HG02885 (cell line): ENCODE measurements at regions not wholly inside any gene's neighbourhood (a gene's known extent, or its start where the extent isn't known, plus 50 kb on each side); places are given as distances from the start of the nearest gene placed in this dataset.
"Not testable (repeated sequence)": the region's sequence is repeated elsewhere in the genome, so short reads cannot be mapped to it uniquely, and the experiment has no call there.

Source experiments
- ATAC-seq: cut with Tn5 transposase; IDR thresholded peaks from one replicate; pipeline ENCODE4 v1.9.1; 2021; ENCODE audit warnings: mild to moderate bottlenecking; ENCODE audit not compliant: unreplicated experiment, poor library complexity

DNA sequence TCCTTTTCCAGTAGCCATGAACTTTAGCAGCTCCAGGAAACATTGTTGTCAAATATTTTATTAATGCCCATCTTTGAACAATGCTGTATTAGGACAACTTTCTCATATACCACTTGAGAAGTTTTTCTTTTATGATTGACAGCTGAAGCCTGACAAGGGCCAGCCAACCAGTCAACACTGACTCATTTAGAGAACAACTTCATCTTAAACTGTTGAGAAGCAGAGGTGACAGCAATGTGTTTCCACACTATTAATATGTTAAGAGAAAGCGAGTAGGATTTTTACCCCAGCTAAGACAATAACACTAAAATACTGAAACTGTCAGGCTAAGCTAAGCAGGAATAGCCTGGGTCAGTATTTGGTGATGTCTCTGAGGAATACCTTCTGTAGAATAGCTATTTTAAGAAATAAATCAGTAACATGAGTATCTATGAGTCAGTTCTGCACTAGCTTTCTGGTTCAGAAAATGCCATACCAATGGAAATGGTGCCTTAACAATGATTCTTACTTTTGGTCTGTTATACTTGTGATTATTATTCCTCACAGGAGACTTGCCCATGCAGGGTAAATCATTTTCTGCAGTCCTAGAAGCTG, 168.8 kb upstream of the POT1 start:
- peak; percentile 87 for ATAC-seq

DNA sequence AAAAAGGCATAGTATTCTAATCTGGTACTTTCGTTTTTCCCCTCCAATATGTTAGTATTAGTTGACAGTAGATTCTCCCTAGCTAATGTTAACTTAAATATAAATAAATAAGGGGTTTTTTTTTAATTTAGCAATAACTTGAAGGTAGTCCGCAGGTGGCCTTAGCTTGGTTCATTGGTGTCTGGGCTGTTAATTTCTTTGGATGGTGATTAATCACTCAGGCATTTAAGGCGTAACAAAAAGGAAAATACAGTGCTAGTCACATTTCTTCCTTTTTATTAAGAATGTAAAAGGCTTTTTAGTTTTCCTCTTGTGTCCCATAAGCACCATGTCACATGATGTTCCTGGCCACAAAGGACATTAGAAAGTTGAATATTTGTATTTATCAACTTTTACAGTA, 161.0 kb upstream of the POT1 start:
- ATAC-seq = no peak

- no peak for ATAC-seq
Measured at GRCh38 chr7:125089171-125089570, 159.5 kb upstream of the POT1 start.

DNA sequence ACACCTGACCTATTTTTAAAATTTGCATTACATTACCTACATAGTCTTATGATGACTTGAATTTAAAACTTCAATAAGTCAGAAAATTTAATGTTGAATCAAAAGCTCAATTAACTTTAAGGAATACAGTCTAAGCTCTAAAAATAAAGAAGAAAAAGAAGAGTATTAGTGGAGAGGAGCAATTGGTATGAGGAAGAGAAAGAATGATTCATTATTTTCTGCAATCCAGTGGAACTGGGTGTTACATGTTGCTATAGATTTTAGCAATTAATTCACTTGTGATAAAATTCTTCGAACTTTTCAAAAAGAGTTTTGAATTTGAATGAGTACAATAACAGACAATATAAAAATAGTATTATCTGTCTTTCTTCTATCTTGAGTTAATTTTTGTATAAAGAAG, 158.9 kb upstream of the POT1 start:
- no peak for ATAC-seq

DNA sequence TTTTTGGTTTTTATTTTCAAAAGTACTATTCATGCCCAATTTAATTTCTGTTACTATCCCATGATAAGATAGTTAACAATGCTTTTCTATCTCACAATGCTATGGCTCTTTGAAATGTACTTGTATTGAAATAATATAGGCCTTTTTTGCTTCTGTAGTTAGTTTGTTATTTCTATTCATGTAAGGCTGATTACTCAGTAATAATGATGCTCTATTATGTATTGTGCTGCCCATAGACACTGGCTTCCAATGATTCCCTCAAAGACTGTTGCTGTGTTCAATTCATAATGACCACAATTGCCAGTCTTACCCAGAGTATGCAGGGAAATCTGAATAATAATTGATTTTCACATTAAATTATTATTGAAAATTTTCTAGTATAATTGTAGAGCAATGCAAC, 155.5 kb upstream of the POT1 start:
- ATAC-seq = no peak

- no peak for ATAC-seq
Measured at GRCh38 chr7:125084196-125084595, 154.6 kb upstream of the POT1 start.

GRCh38 chr7:125074141-125074540, 144.5 kb upstream of the POT1 start:
- no peak for ATAC-seq

DNA sequence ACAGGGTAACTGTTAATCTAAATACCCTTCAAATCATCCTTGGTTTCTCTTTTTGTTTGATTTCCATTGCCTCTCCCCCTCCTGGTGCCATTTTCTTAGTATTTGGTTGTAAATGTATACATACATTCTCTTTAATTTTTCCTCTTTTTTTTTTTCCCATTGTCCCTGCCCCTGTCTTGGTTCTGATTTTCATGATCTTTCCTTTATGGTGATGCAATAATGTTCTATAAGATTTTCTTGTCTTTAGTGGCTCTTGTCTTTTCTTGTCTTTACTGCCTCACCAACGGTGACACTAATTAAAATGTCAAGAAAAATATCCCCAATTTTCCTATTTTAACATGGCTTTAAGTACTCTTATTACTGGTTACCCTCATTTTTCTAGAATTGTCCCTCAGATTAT, 135.9 kb upstream of the POT1 start:
- ATAC-seq = no peak

- no peak for ATAC-seq
Measured at GRCh38 chr7:125065001-125065400, 135.4 kb upstream of the POT1 start.

GRCh38 chr7:125061776-125062397, 132.3 kb upstream of the POT1 start:
- peak; percentile 97 for ATAC-seq

DNA sequence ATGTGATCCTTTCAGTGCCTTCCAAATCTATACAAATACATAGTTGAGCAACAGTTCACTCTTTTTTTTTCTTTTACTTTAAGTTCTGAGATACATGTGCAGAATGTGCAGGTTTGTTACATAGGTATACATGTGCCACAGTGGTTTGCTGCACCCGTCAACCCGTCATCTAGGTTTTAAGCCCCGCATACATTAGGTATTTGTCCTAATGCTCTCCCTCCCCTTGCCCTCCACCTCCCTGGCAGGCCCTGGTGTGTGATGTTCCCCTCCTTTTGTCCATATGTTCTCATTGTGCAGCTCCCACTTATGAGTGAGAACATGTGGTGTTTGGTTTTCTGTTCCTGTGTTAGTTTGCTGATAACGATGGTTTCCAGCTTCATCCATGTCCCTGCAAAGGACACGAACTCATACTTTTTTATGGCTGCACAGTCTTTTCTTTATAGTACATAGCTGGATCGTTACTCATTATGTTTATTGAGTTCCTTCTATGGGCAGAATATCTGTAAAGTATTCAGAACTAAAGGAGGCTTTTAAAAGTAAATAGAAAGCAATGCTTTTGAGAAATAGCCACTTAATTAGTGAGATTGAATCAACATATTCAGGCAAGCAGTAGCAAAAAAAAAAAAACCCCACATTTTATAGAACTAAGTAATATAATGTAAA, 131.6 kb upstream of the POT1 start:
- not testable (repeated sequence) for ATAC-seq

DNA sequence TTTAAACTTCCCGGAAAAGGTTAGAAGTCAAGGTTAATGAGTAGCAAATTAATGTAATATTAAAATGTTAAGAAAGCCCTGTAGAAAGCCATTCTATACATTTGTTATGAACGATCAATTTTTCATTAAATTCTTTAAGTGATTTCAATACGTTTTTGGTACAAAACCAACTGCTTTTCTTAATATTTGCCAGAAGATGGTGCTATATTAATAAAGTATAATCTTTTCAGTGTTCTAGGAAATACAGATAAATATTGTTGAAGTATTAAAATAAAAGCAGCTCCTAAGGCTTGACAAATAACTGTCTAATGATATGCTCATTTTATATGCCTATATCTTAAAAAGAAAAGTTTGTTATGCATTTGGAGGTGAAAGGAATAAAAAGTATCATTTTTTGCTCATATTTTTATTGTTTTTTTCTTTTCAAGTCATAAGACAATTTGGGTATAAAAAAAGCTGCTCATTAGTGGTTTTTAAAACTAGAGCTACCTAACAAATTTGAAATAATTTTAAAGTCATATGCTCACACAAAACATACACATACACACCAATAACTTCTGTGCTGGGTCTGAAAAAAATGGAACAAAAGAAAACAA, 130.3 kb upstream of the POT1 start:
- ATAC-seq = no peak

DNA sequence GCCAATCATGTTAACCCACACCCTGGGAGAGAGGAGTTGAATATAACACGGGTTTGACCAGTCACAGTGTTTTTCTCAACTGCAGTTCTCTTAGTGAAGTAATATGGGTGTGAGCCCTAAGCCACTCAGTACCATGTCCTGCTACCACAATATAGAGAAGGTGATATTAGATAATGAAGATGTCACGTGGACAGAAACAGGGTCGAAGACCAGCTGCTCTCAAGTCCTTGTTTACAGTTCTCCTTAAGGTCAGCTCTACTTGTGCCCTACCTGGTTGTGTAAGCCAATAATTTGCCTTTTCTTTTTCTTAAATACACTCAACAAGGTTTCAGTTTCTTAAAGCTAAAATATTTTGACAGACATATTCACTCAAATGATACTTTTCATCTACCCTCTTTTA, 128.3 kb upstream of the POT1 start:
- ATAC-seq = no peak

GRCh38 chr7:125055376-125055775, 125.8 kb upstream of the POT1 start:
- ATAC-seq = no peak

DNA sequence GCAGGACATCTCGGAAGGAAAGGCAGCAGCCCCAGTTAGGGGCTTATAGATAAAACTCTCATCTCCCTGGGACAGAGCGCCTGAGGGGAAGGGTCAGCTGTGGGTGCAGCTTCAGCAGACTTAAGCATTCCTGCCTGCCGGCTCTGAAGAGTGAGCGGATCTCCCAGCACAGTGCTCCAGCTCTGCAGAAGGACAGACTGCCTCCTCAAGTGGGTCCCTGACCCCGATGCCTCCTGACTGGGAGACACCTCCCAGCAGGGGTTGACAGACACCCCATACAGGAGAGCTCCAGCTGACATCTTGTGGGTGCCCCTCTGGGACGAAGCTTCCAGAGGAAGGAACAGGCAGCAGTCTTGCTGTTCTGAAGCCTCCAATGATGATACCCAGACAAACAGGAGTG, 117.1 kb upstream of the POT1 start:
- no peak for ATAC-seq

- no peak for ATAC-seq
Measured at GRCh38 chr7:125033506-125033905, 103.9 kb upstream of the POT1 start.

DNA sequence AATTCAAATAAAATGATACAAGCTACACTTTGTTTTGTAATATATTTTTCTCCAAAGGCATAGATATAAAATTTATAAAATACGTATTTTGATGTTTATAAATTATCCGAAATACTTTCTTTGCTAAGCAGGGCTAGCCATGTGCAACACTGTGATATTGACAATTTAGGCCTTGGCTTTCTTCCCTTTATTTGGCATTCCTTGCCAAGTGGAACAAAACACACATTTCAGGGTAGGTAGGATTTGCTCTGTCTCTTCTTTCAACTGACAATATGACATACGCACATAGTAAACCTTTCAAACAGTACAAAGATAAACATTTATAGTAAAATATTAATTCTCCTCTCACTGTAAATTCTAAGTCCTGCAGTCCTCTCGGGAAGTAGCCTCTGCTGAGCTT, 103.3 kb upstream of the POT1 start:
- ATAC-seq = no peak

DNA sequence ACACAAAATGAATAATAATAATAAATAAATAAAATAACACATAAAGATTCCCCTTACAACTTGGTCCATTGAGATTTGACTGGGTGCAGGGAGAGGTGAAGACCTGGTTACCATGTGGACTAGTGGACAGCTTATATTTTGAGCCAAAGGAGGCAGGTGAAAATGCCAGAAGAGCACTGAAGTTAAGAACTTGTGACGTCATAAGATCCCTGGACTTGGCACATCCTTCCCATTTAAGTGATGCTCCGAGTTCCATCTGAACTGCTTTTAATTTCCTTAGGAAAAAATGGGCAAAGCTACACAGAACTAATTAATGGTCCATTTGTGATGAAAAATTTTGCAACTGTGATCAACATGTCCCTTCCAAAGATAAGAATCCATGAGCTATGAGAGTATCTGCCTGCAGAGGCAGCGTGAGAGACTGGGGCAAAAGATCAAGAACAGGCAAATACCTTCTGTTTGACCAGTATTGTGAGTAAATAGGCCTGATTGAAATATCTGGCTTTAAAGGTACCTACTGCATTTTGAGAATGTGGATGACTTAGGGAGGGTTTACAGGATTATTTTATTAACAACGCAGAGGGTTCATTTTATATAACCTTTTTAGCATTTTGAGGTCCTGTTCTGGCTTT, 101.2 kb upstream of the POT1 start:
- no peak for ATAC-seq

DNA sequence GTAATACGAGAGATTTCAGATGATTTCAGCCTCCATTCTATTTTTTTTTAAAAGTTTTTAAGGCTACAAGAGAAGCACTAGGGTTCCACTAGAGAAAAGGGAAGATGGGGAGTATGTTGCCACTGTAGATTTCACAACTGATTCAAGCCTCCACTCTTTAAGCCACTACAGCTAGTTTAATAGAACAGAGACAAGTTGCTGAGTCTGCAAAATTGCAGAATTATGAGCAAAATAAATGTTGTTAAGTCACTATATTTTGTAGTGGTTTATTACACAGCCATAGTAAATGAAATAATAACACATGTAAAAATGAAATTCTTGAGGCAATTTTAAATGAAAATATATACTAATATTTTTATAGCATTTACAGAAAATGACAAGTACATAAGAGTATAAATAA, 96.0 kb upstream of the POT1 start:
- no peak for ATAC-seq

DNA sequence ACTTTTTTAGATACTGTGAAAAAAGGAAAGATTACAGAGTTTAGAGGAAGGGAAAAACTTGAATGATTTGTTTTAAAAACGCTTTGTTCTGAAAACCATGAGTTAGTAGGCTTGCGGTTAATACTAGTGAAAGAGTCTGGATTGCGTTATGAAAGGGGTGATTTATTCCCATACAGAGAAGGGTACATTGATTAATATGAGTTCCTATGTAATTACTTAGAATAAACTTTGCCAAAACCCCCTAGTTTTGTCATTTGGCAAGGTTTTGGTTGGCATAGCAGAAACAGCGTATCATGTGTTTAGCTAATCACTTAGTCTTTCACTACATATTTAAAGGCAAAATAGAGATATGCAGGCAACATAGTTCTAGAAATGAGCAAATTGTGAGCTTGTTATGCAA, 91.2 kb upstream of the POT1 start:
- no peak for ATAC-seq

DNA sequence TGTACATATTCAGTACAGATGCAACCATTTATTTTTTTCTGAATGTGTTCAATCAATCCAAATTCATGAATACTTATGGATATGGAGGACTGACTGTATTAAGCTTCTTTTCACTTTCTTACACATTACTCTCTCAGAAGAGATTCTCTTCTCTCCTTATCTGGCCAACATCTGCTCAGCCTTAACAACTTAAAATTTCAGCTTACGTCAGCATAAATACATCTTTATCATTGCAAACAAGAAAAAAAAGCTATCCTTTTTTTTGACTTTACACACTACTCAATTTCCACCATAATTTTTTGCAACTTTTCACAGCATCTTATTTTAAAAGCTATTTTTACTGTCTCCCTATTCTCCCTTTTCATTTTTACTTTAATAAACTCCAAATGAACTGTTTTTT, 80.9 kb upstream of the POT1 start:
- no peak for ATAC-seq
